HCT116 (cell line): ENCODE measurements at regions not wholly inside any gene's neighbourhood (a gene's known extent, or its start where the extent isn't known, plus 50 kb on each side); places are given as distances from the start of the nearest gene placed in this dataset.

Source experiments
- CEBPB ChIP-seq: IDR thresholded peaks from 2 replicates; pipeline ENCODE4 v1.6.1; 2012; ENCODE audit warnings: low read depth
- CTCF ChIP-seq, 3 experiments: fragments of 200-600 bp in 1 of 3; sonication (generic) in 1 of 3; IDR thresholded peaks in 2 of 3; conservative IDR thresholded peaks in 1 of 3; 2 replicates each; pipeline ENCODE4 v1.5.1; 2012 to 2017; ENCODE audit warnings: low read depth in 2 of 3, low read length in 2 of 3, antibody characterized with exemption in 1 of 3, borderline replicate concordance in 1 of 3, control low read depth in 1 of 3, mild to moderate bottlenecking in 1 of 3, mixed read lengths in 1 of 3, mixed run types in 1 of 3, moderate library complexity in 1 of 3; ENCODE audit not compliant: insufficient read depth in 1 of 3
- EGR1 ChIP-seq: IDR thresholded peaks from 2 replicates; pipeline ENCODE4 v1.6.1; 2012; ENCODE audit warnings: low read depth
- MAX ChIP-seq: IDR thresholded peaks from 2 replicates; pipeline ENCODE4 v1.6.1; 2012
- POLR2A ChIP-seq: IDR thresholded peaks from 2 replicates; pipeline ENCODE4 v1.7.0; 2011; ENCODE audit warnings: borderline replicate concordance; ENCODE audit not compliant: insufficient read depth, insufficient read length; ENCODE audit errors: extremely low read depth
- RAD21 ChIP-seq: IDR thresholded peaks from 2 replicates; pipeline ENCODE4 v1.6.1; 2012; ENCODE audit warnings: low read depth, mild to moderate bottlenecking
- SP1 ChIP-seq: IDR thresholded peaks from 2 replicates; pipeline ENCODE4 v1.6.1; 2012; ENCODE audit warnings: low read depth
- TCF7L2 ChIP-seq: IDR thresholded peaks from 2 replicates; pipeline ENCODE4 v1.7.0; 2011; ENCODE audit warnings: borderline replicate concordance, inconsistent platforms; ENCODE audit not compliant: insufficient read depth, insufficient read length; ENCODE audit errors: extremely low read depth
- ZBTB33 ChIP-seq: IDR thresholded peaks from 2 replicates; pipeline ENCODE4 v1.6.1; 2011; ENCODE audit warnings: mild to moderate bottlenecking, low read length, moderate library complexity; ENCODE audit not compliant: insufficient replicate concordance; ENCODE audit errors: extremely low read depth

GRCh38 chr15:31934821-31935220 is 95.5 kb upstream of the CHRNA7 start:
- TF ChIP-seq SP1 (no peak), EGR1 (no peak), CTCF (IDR thresholded peaks at IDR 0.05 in 2 of 3, conservative IDR thresholded peaks at IDR 0.05 in 1 of 3; ENCODE audit: borderline replicate concordance in 1 of 3, insufficient read depth in 1 of 3, low read depth in 2 of 3, low read length in 2 of 3) (no peak), ZBTB33 (no peak), TCF7L2 (no peak), POLR2A (no peak), RAD21 (no peak), CEBPB (no peak), MAX (no peak)
